ENCODE measurements at regions not wholly inside any gene's neighbourhood (a gene's known extent, or its start where the extent isn't known, plus 50 kb on each side); places are given as distances from the start of the nearest gene placed in this dataset.

- Histone ChIP-seq H2AK9ac (replicated peaks; ENCODE audit: low read depth, low read length, poor library complexity) (no peak overlapping the region), H3K9me1 (ENCODE audit: insufficient read depth, low read length) (no peaks in the 10 kb centered on the region), H4K91ac (ENCODE audit: insufficient read depth, low read depth, low read length) (no peak overlapping the region), H3K23ac (ENCODE audit: low read depth, low read length) (no peak overlapping the region), H3K4me2 (ENCODE audit: low read depth, low read length) (no peak overlapping the region), H3K4me1 (ENCODE audit: control insufficient read depth, insufficient read depth, low read length) (no peaks in the 10 kb centered on the region), H3K14ac (replicated peaks; ENCODE audit: low read depth, low read length) (no peak overlapping the region), H3K4me3 (ENCODE audit: insufficient read depth, low read depth, low read length) (no peak overlapping the region), H2AK5ac (ENCODE audit: low read depth, low read length) (no peak overlapping the region), H4K20me1 (ENCODE audit: insufficient read depth, low read length) (no peaks in the 10 kb centered on the region), H4K8ac (ENCODE audit: low read depth in 2 of 2, low read length in 2 of 2) (no peak overlapping the region), H2BK15ac (ENCODE audit: low read depth, low read length) (no peak overlapping the region), H3K79me1 (ENCODE audit: low read depth in 1 of 2, low read length in 2 of 2) (no peaks in the 10 kb centered on the region), H2AFZ (replicated peaks; ENCODE audit: low read length, poor library complexity) (no peak overlapping the region), H2BK20ac (ENCODE audit: low read depth, low read length) (no peak overlapping the region), H2BK5ac (ENCODE audit: low read depth, low read length, poor library complexity, severe bottlenecking) (no peak overlapping the region), H3K18ac (ENCODE audit: low read depth, low read length) (no peak overlapping the region), H3K27ac (ENCODE audit: insufficient read depth, low read length) (no peak overlapping the region), H2BK120ac (ENCODE audit: low read depth, low read length) (no peak overlapping the region), H3K36me3 (ENCODE audit: control insufficient read depth, insufficient read depth, low read length) (no peaks in the 10 kb centered on the region), H3K9me3 (ENCODE audit: control insufficient read depth, insufficient read depth, low read length) (no peaks in the 10 kb centered on the region; the same call in 1 of the 2 replicates), H3K9ac (ENCODE audit: low read depth, low read length) (no peak overlapping the region), H3K27me3 (ENCODE audit: control insufficient read depth, insufficient read depth, low read length) (no peaks in the 10 kb centered on the region), H4K5ac (ENCODE audit: low read depth, low read length) (no peak overlapping the region), H3K4ac (ENCODE audit: low read depth, low read length) (no peak overlapping the region), H3K56ac (ENCODE audit: extremely low read depth, insufficient read depth, low read length) (no peak overlapping the region)
- in situ Hi-C loops (cut with MboI; ENCODE audit: low sequenced_read_pairs) = no loop called here
- WGBS, 2 experiments (ENCODE audit: extremely low coverage in 2 of 2, insufficient read length in 1 of 2) = 31% methylated on average over 2 of the region's 5 CpGs; no CpG with 5 or more reads in 1 of the 2 experiments
- ChIA-PET CTCF (no interaction called here), POLR2A (ENCODE audit: unreplicated experiment) (no interaction called here)
- no TSS peak for BruUV-seq (replicated peaks)
- no peak for TF ChIP-seq MAZ (IDR thresholded peaks at IDR 0.05; ENCODE audit: borderline replicate concordance, low read depth, low read length)
- TF ChIP-seq ELK1 (IDR thresholded peaks at IDR 0.05; ENCODE audit: borderline replicate concordance, low read depth, low read length) = no peak
- DNase-seq (no peak), ATAC-seq (ENCODE audit: low read depth) (peak; percentile 35; the same call in 1 of the 2 replicates)
- dilution Hi-C loops (cut with HindIII; ENCODE audit: low sequenced_read_pairs, unreplicated experiment) = no loop called here
- intact Hi-C loops (cut with micrococcal nuclease) = no loop called here
These were observed 454.1 kb upstream of the BCHE start for GRCh38 chr3:166291186-166291955.

All from IMR-90 (cell line).